PFSK-1 (cell line): ENCODE measurements at regions not wholly inside any gene's neighbourhood (a gene's known extent, or its start where the extent isn't known, plus 50 kb on each side); places are given as distances from the start of the nearest gene placed in this dataset.
"Not testable (repeated sequence)": the region's sequence is repeated elsewhere in the genome, so short reads cannot be mapped to it uniquely, and the experiment has no call there.

Source experiments
- POLR2AphosphoS5 ChIP-seq: IDR thresholded peaks from 2 replicates; pipeline ENCODE4 v1.6.1; 2012; ENCODE audit warnings: low read depth, mild to moderate bottlenecking, control low read depth, low read length, moderate library complexity
- REST ChIP-seq, 2 experiments: IDR thresholded peaks; 2 replicates each; pipeline versions ENCODE4 v1.6.1 to v1.8.0; 2011 to 2012; ENCODE audit warnings: low read depth in 2 of 2, low read length in 2 of 2, control low read depth in 1 of 2, inconsistent platforms in 1 of 2, mild to moderate bottlenecking in 1 of 2, moderate library complexity in 1 of 2; ENCODE audit not compliant: insufficient read depth in 1 of 2
- SIN3A ChIP-seq: IDR thresholded peaks from 2 replicates; pipeline ENCODE4 v1.6.1; 2012; ENCODE audit warnings: mild to moderate bottlenecking, low read length, moderate library complexity, borderline replicate concordance; ENCODE audit not compliant: insufficient read depth

GRCh38 chr2:739864-740321 is 62.7 kb upstream of the TMEM18 start:
- not testable (repeated sequence) for TF ChIP-seq POLR2AphosphoS5; REST (IDR thresholded peaks at IDR 0.05; ENCODE audit: insufficient read depth in 1 of 2, low read depth in 2 of 2, low read length in 2 of 2)
- TF ChIP-seq SIN3A: peak; percentile 63; the same call in 1 of the 2 replicates
